A549 (cell line): ENCODE measurements at regions not wholly inside any gene's neighbourhood (a gene's known extent, or its start where the extent isn't known, plus 50 kb on each side); places are given as distances from the start of the nearest gene placed in this dataset.

Experiments used
- CTCF ChIP-seq: fragments of >200 bp; sonication (Bioruptor Twin); formaldehyde crosslinking; IDR thresholded peaks from 3 replicates; pipeline ENCODE4 v1.5.1; 2016
- MAFK ChIP-seq: fragments of 450-650 bp; IDR thresholded peaks from 2 replicates; pipeline ENCODE4 v1.6.1; 2014; ENCODE audit not compliant: partially characterized antibody
- TF ChIP-seq, protein P1 (sequence below): fragments of 450-650 bp; IDR thresholded peaks from 2 replicates; pipeline ENCODE4 v1.6.1; 2014; ENCODE audit warnings: antibody characterized with exemption
- TF ChIP-seq, protein P2 (sequence below): fragments of 200-600 bp; sonication (generic); IDR thresholded peaks from 2 replicates; pipeline ENCODE4 v1.6.1; 2016; ENCODE audit warnings: antibody characterized with exemption, mild to moderate bottlenecking, moderate library complexity

- TF ChIP-seq, protein P1, sequence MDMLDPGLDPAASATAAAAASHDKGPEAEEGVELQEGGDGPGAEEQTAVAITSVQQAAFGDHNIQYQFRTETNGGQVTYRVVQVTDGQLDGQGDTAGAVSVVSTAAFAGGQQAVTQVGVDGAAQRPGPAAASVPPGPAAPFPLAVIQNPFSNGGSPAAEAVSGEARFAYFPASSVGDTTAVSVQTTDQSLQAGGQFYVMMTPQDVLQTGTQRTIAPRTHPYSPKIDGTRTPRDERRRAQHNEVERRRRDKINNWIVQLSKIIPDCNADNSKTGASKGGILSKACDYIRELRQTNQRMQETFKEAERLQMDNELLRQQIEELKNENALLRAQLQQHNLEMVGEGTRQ, result no peak
- TF ChIP-seq MAFK (no peak), CTCF (no peak)
- TF ChIP-seq, protein P2, sequence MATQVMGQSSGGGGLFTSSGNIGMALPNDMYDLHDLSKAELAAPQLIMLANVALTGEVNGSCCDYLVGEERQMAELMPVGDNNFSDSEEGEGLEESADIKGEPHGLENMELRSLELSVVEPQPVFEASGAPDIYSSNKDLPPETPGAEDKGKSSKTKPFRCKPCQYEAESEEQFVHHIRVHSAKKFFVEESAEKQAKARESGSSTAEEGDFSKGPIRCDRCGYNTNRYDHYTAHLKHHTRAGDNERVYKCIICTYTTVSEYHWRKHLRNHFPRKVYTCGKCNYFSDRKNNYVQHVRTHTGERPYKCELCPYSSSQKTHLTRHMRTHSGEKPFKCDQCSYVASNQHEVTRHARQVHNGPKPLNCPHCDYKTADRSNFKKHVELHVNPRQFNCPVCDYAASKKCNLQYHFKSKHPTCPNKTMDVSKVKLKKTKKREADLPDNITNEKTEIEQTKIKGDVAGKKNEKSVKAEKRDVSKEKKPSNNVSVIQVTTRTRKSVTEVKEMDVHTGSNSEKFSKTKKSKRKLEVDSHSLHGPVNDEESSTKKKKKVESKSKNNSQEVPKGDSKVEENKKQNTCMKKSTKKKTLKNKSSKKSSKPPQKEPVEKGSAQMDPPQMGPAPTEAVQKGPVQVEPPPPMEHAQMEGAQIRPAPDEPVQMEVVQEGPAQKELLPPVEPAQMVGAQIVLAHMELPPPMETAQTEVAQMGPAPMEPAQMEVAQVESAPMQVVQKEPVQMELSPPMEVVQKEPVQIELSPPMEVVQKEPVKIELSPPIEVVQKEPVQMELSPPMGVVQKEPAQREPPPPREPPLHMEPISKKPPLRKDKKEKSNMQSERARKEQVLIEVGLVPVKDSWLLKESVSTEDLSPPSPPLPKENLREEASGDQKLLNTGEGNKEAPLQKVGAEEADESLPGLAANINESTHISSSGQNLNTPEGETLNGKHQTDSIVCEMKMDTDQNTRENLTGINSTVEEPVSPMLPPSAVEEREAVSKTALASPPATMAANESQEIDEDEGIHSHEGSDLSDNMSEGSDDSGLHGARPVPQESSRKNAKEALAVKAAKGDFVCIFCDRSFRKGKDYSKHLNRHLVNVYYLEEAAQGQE, result no peak
These were observed 77.0 kb upstream of the NCAM1 start for GRCh38 chr11:112884012-112884767.
